Right atrium auricular region (tissue), 2 donors: ENCODE measurements at regions not wholly inside any gene's neighbourhood (a gene's known extent, or its start where the extent isn't known, plus 50 kb on each side); places are given as distances from the start of the nearest gene placed in this dataset.

Experiments
- DNase-seq: peaks from one replicate; pipeline ENCODE4 v3.0.0-alpha.2; 2019; ENCODE audit warnings: low spot score
- H3K27ac ChIP-seq, 2 donors: fragments of 200-600 bp; sonication (generic); 1 replicate in 1 of 2; 2 replicates in 1 of 2; pipeline ENCODE4 v1.5.1; 2016 to 2019
- H3K27me3 ChIP-seq, 2 donors: fragments of 200-600 bp; sonication (generic); one replicate each; pipeline versions ENCODE4 v1.5.1 to v1.6.0; 2017 to 2019
- H3K36me3 ChIP-seq: fragments of 200-600 bp; sonication (generic); one replicate; pipeline ENCODE4 v1.5.1; 2016
- H3K4me1 ChIP-seq, 2 donors: fragments of 200-600 bp; sonication (generic); one replicate each; pipeline versions ENCODE4 v1.5.1 to v1.6.0; 2017 to 2019
- H3K4me3 ChIP-seq, 2 donors: fragments of 200-600 bp; sonication (generic); 1 replicate in 1 of 2; 2 replicates in 1 of 2; pipeline ENCODE4 v1.5.1; 2017 to 2019; ENCODE audit warnings: mild to moderate bottlenecking in 1 of 2, moderate library complexity in 1 of 2
- H3K9me3 ChIP-seq, 2 donors: fragments of 200-600 bp; sonication (generic); one replicate each; pipeline ENCODE4 v1.5.1; 2019
- TF ChIP-seq, protein P1 (sequence below), 2 donors: fragments of 200-600 bp; sonication (generic); IDR thresholded peaks; one replicate each; pipeline ENCODE4 v1.5.1; 2019; ENCODE audit warnings: antibody characterized with exemption in 2 of 2

DNA sequence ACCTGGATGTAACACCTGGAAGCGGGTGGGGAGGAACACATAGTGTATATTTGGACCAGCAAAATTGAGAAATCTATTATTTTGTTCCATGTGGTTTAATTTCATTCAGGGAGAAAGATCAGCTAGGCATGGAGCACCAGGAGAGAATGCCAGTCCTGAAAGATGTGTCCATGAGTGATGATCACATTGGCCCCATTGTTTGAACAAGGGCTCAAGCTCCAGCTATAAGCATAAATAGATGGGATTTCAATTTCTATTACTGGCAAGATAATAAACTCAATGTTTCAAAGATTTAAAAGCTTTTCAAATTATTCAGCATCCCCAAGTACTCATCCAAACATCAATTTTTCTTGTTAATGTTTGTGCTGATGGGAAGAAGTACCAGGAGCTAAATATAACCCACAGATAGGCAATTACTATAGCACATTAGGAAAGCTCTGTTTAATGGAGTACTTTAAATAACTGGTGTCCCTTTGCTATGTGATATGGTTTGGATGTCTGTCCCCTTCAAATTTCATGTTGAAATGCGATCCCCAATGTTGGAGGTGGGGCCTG is 275.3 kb upstream of the PHYHIPL start:
- Histone ChIP-seq H3K4me1 (no peaks in the 10 kb centered on the region), H3K4me3 (no peak overlapping the region), H3K9me3 (no peaks in the 10 kb centered on the region), H3K36me3 (no peaks in the 10 kb centered on the region), H3K27ac (no peak overlapping the region), H3K27me3 (no peaks in the 10 kb centered on the region)
- DNase-seq: no peak
- TF ChIP-seq, protein P1, sequence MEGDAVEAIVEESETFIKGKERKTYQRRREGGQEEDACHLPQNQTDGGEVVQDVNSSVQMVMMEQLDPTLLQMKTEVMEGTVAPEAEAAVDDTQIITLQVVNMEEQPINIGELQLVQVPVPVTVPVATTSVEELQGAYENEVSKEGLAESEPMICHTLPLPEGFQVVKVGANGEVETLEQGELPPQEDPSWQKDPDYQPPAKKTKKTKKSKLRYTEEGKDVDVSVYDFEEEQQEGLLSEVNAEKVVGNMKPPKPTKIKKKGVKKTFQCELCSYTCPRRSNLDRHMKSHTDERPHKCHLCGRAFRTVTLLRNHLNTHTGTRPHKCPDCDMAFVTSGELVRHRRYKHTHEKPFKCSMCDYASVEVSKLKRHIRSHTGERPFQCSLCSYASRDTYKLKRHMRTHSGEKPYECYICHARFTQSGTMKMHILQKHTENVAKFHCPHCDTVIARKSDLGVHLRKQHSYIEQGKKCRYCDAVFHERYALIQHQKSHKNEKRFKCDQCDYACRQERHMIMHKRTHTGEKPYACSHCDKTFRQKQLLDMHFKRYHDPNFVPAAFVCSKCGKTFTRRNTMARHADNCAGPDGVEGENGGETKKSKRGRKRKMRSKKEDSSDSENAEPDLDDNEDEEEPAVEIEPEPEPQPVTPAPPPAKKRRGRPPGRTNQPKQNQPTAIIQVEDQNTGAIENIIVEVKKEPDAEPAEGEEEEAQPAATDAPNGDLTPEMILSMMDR (IDR thresholded peaks at IDR 0.05): no peak

GRCh38 chr10:58903071-58903470 is 273.4 kb upstream of the PHYHIPL start:
- no peak overlapping the region for H3K27ac ChIP-seq
- H3K9me3 ChIP-seq: no peaks in the 10 kb centered on the region
- H3K4me1 ChIP-seq: no peaks in the 10 kb centered on the region
- no peak overlapping the region for H3K4me3 ChIP-seq
- no peak for DNase-seq
- TF ChIP-seq, protein P1 (IDR thresholded peaks at IDR 0.05): no peak
- H3K27me3 ChIP-seq: no peaks in the 10 kb centered on the region
- H3K36me3 ChIP-seq: no peaks in the 10 kb centered on the region

DNA sequence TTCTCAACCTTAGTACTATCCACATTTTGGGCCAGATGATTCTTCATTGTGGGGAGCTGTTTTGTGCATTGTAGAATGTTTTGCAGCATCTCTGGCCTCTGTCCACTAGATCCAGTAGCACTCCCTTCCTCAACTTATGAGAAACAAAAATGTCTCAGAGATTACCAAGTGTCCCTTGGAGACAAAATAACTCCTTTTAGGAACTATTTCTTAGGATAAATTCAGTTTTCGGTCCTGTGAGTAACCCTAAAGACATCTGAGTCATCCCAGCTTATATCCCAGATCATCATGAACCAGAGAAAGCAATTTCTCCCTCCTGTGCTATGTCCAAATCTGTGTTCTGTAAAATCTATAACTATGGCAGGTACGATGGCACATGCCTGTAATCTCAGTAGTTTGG is 266.6 kb upstream of the PHYHIPL start:
- Histone ChIP-seq H3K4me1 (no peaks in the 10 kb centered on the region), H3K27ac (no peak overlapping the region), H3K27me3 (no peaks in the 10 kb centered on the region), H3K9me3 (no peaks in the 10 kb centered on the region), H3K4me3 (no peak overlapping the region), H3K36me3 (no peaks in the 10 kb centered on the region)
- DNase-seq: no peak
- TF ChIP-seq, protein P1 (IDR thresholded peaks at IDR 0.05): no peak

DNA sequence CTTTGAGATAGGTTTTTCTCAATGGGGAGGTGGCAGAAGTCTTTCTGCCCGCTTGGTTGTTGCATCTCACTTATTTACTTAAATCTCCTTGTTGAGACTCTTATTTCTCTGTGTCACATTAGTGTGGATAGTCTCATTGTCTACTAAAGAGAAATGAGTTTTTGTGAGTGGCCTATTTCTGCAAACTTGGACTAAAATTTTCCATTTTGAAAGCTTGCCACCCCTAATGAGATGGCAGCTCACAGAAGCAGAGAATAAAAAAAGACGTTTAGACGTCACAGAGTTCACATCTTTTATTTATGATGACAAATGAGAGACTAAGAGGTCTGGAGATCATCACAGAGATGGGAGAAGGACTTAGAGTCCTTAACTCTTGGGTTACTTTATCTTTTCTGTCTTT is 262.7 kb upstream of the PHYHIPL start:
- Histone ChIP-seq H3K4me3 (no peak overlapping the region), H3K9me3 (no peaks in the 10 kb centered on the region), H3K36me3 (no peaks in the 10 kb centered on the region), H3K4me1 (no peaks in the 10 kb centered on the region), H3K27ac (no peak overlapping the region), H3K27me3 (no peaks in the 10 kb centered on the region)
- TF ChIP-seq, protein P1 (IDR thresholded peaks at IDR 0.05): no peak
- no peak for DNase-seq

- Histone ChIP-seq H3K27me3 (no peaks in the 10 kb centered on the region), H3K9me3 (no peaks in the 10 kb centered on the region), H3K27ac (no peak overlapping the region), H3K4me1 (peaks cover 0 to 25% of the 10 kb centered on the region in 2 donors), H3K36me3 (no peaks in the 10 kb centered on the region), H3K4me3 (no peak overlapping the region)
- TF ChIP-seq, protein P1 (IDR thresholded peaks at IDR 0.05): no peak
- no peak for DNase-seq
Measured at GRCh38 chr10:58918887-58919286, 257.6 kb upstream of the PHYHIPL start.
